ENCODE measurements at regions not wholly inside any gene's neighbourhood (a gene's known extent, or its start where the extent isn't known, plus 50 kb on each side); places are given as distances from the start of the nearest gene placed in this dataset.

DNA sequence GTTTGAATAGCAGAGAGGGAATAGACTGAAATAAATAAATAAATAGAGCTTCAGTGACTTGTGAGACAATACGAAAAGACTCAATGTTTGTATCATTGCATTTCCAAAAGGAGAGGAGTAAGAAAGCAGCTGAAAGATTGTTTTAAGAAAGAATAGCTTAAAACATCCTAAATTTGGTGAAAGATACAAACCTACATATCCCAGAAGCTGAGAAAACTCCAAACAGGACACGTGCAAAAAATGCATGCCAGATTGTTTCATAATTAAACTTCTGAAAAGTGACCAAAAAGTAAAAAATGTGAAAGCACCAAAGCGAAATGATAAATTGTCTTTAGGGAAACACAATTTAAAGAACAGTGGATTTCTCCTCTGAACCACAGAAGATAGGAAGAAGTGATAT lies 711.0 kb downstream of the AACS start:
- TF ChIP-seq, protein P1, sequence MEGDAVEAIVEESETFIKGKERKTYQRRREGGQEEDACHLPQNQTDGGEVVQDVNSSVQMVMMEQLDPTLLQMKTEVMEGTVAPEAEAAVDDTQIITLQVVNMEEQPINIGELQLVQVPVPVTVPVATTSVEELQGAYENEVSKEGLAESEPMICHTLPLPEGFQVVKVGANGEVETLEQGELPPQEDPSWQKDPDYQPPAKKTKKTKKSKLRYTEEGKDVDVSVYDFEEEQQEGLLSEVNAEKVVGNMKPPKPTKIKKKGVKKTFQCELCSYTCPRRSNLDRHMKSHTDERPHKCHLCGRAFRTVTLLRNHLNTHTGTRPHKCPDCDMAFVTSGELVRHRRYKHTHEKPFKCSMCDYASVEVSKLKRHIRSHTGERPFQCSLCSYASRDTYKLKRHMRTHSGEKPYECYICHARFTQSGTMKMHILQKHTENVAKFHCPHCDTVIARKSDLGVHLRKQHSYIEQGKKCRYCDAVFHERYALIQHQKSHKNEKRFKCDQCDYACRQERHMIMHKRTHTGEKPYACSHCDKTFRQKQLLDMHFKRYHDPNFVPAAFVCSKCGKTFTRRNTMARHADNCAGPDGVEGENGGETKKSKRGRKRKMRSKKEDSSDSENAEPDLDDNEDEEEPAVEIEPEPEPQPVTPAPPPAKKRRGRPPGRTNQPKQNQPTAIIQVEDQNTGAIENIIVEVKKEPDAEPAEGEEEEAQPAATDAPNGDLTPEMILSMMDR (conservative IDR thresholded peaks at IDR 0.05 in 1 of 2, IDR thresholded peaks at IDR 0.05 in 1 of 2; ENCODE audit: extremely low read depth in 1 of 2, insufficient read depth in 1 of 2, low read depth in 1 of 2, low read length in 2 of 2) = no peak
- TF ChIP-seq EZH2 (IDR thresholded peaks at IDR 0.05; ENCODE audit: borderline replicate concordance, low read length) = no peak

Data from mammary epithelial cell (primary cell).